ENCODE measurements at regions not wholly inside any gene's neighbourhood (a gene's known extent, or its start where the extent isn't known, plus 50 kb on each side); places are given as distances from the start of the nearest gene placed in this dataset.
"Not testable (repeated sequence)": the region's sequence is repeated elsewhere in the genome, so short reads cannot be mapped to it uniquely, and the experiment has no call there.

- no peak for DNase-seq
Measured at GRCh38 chr11:69934861-69935494, 115.8 kb upstream of the FGF3 start.

- DNase-seq, result no peak
Measured at GRCh38 chr11:69935941-69936505, 116.8 kb upstream of the FGF3 start.

- no peak for DNase-seq
Measured at GRCh38 chr11:69936771-69937170, 117.6 kb upstream of the FGF3 start.

GRCh38 chr11:69938206-69938605 is 119.0 kb upstream of the FGF3 start:
- DNase-seq, result no peak

- no peak for DNase-seq
Measured at GRCh38 chr11:69939551-69940245, 120.5 kb upstream of the FGF3 start.

- DNase-seq, result no peak
Measured at GRCh38 chr11:69940246-69940610, 121.0 kb upstream of the FGF3 start.

- DNase-seq, result no peak
Measured at GRCh38 chr11:69941546-69942332, 122.5 kb upstream of the FGF3 start.

GRCh38 chr11:69942333-69942820 is 123.2 kb upstream of the FGF3 start:
- no peak for DNase-seq

GRCh38 chr11:69943066-69943465 is 123.8 kb upstream of the FGF3 start:
- no peak for DNase-seq

GRCh38 chr11:69943506-69943905 is 124.3 kb upstream of the FGF3 start:
- DNase-seq, result no peak

- no peak for DNase-seq
Measured at GRCh38 chr11:69944146-69944795, 125.1 kb upstream of the FGF3 start.

GRCh38 chr11:69945157-69945556 is 125.9 kb upstream of the FGF3 start:
- no peak for DNase-seq

GRCh38 chr11:69947059-69947792 is 128.0 kb upstream of the FGF3 start:
- no peak for DNase-seq

- no peak for DNase-seq
Measured at GRCh38 chr11:69947793-69948255, 128.6 kb upstream of the FGF3 start.

GRCh38 chr11:69948256-69949141 is 129.3 kb upstream of the FGF3 start:
- DNase-seq, result no peak

GRCh38 chr11:69949327-69949726 is 128.8 kb upstream of the ANO1 start:
- DNase-seq, result no peak

GRCh38 chr11:69950120-69950519 is 128.0 kb upstream of the ANO1 start:
- no peak for DNase-seq

GRCh38 chr11:69950621-69951020 is 127.5 kb upstream of the ANO1 start:
- no peak for DNase-seq

GRCh38 chr11:69951821-69952220 is 126.3 kb upstream of the ANO1 start:
- no peak for DNase-seq

- DNase-seq, result not testable (repeated sequence)
Measured at GRCh38 chr11:69952229-69952975, 125.7 kb upstream of the ANO1 start.

Data from CD4-positive, alpha-beta T cell treated with Interleukin-21 for 1 hour (primary cell).